ENCODE measurements at regions not wholly inside any gene's neighbourhood (a gene's known extent, or its start where the extent isn't known, plus 50 kb on each side); places are given as distances from the start of the nearest gene placed in this dataset.

GRCh38 chr5:145389047-145389446 is 446.1 kb downstream of the PRELID2 start:
- H3K27me3 ChIP-seq (ENCODE audit: control insufficient read depth in 2 of 2, insufficient read depth in 2 of 2, low read length in 2 of 2) = no peaks in the 10 kb centered on the region
- in situ Hi-C loops (cut with MboI) (no loop called here), intact Hi-C loops (cut with micrococcal nuclease) (no loop called here)
- no peak overlapping the region for H3K9ac ChIP-seq (ENCODE audit: insufficient read depth in 1 of 2, low read depth in 2 of 2, low read length in 2 of 2)
- TF ChIP-seq SRF (CRISPR knock-in tag; IDR thresholded peaks at IDR 0.05) (no peak), MTA3 (IDR thresholded peaks at IDR 0.05; ENCODE audit: borderline replicate concordance) (no peak), AFF4 (CRISPR knock-in tag; IDR thresholded peaks at IDR 0.05) (no peak), BRF1 (IDR thresholded peaks at IDR 0.05; ENCODE audit: borderline replicate concordance, extremely low read depth, insufficient read length) (no peak), KAT2B (IDR thresholded peaks at IDR 0.05; ENCODE audit: low read depth, low read length) (no peak), KLF10 (CRISPR knock-in tag; IDR thresholded peaks at IDR 0.05) (no peak), YBX1 (IDR thresholded peaks at IDR 0.05) (no peak), NR2C1 (IDR thresholded peaks at IDR 0.05) (no peak), NR2C1 (tag; IDR thresholded peaks at IDR 0.05) (no peak), ZMIZ1 (IDR thresholded peaks at IDR 0.05; ENCODE audit: low read depth in 2 of 2, low read length in 2 of 2) (no peak), GATAD2A (IDR thresholded peaks at IDR 0.05) (no peak), TCF7L2 (IDR thresholded peaks at IDR 0.05; ENCODE audit: low read depth, low read length) (no peak), GABPA (tag; conservative IDR thresholded peaks at IDR 0.05; ENCODE audit: low read depth) (no peak)
- ChIA-PET CTCF (ENCODE audit: low intra/inter-chr PET ratio) (no interaction called here), POLR2A (no interaction called here)
- 0% methylated on average over 1 of the region's 1 CpG for WGBS (ENCODE audit: insufficient coverage, low coverage, missing lambda C conversion rate)
- DNase-seq (ENCODE audit: extremely low read depth in 1 of 4, low spot score in 3 of 4) (no peak), ATAC-seq (no peak), FAIRE-seq (no peak)
- no peaks in the 10 kb centered on the region for H3K4me1 ChIP-seq (replicated peaks in 1 of 2; ENCODE audit: control insufficient read depth in 2 of 2, insufficient read depth in 2 of 2, low read length in 2 of 2)
- H3K79me2 ChIP-seq (ENCODE audit: control insufficient read depth, insufficient read depth, low read length) = no peaks in the 10 kb centered on the region
- H3K4me2 ChIP-seq (ENCODE audit: insufficient read depth, low read length) = no peak overlapping the region
- H3K36me3 ChIP-seq (ENCODE audit: control insufficient read depth, insufficient read depth, low read length) = no peaks in the 10 kb centered on the region
- H2AFZ ChIP-seq (ENCODE audit: low read depth, low read length) = no peak overlapping the region
- H3K9me3 ChIP-seq (replicated peaks; ENCODE audit: control insufficient read depth, insufficient read depth, low read depth, low read length) = no peaks in the 10 kb centered on the region
- H4K20me1 ChIP-seq (replicated peaks; ENCODE audit: control insufficient read depth, insufficient read depth, low read length) = no peaks in the 10 kb centered on the region
- no peak overlapping the region for H3K27ac ChIP-seq (ENCODE audit: extremely low read depth, low read depth, low read length)
- no peaks in the 10 kb centered on the region for H3K9me1 ChIP-seq (ENCODE audit: control insufficient read depth, insufficient read depth, low read length)
- no peak overlapping the region for H3K4me3 ChIP-seq
- BruUV-seq (replicated peaks) = no TSS peak

Measured in K562 (cell line).